Uterus (tissue), 3 donors: ENCODE measurements at regions not wholly inside any gene's neighbourhood (a gene's known extent, or its start where the extent isn't known, plus 50 kb on each side); places are given as distances from the start of the nearest gene placed in this dataset.

Source experiments
- DNase-seq, 2 donors: peaks; one replicate each; pipeline ENCODE4 v3.0.0-alpha.2; 2019 to 2020
- H3K27ac ChIP-seq, 2 donors: fragments of 200-600 bp; sonication (generic); 1 replicate in 1 of 2; 2 replicates in 1 of 2; pipeline ENCODE4 v1.5.1; 2016 to 2018
- H3K27me3 ChIP-seq, 2 donors: fragments of 200-600 bp; sonication (generic); one replicate each; pipeline ENCODE4 v1.5.1; 2018 to 2019; ENCODE audit warnings: control low read depth in 1 of 2
- H3K36me3 ChIP-seq, 2 donors: fragments of 200-600 bp; sonication (generic); one replicate each; pipeline ENCODE4 v1.5.1; 2019; ENCODE audit warnings: control low read depth in 1 of 2
- H3K4me1 ChIP-seq, 2 donors: fragments of 200-600 bp; sonication (generic); one replicate each; pipeline ENCODE4 v1.5.1; 2018 to 2019; ENCODE audit warnings: control low read depth in 1 of 2
- H3K4me3 ChIP-seq, 2 donors: fragments of 200-600 bp; sonication (generic); 1 replicate in 1 of 2; 2 replicates in 1 of 2; pipeline ENCODE4 v1.5.1; 2018 to 2019; ENCODE audit warnings: mild to moderate bottlenecking in 1 of 2
- H3K9me3 ChIP-seq, 2 donors: fragments of 200-600 bp; sonication (generic); one replicate each; pipeline ENCODE4 v1.5.1; 2019; ENCODE audit warnings: control low read depth in 1 of 2
- POLR2A ChIP-seq, 2 donors: fragments of 450-650 bp; IDR thresholded peaks; one replicate each; pipeline ENCODE4 v1.6.1; 2016; ENCODE audit warnings: antibody characterized with exemption in 2 of 2, mild to moderate bottlenecking in 1 of 2, moderate library complexity in 1 of 2
- intact Hi-C: fragments of 100-400 bp; cut with DNase I; formaldehyde crosslinking; loops from one replicate; pipeline ENCODE4 v1.15.1; 2023; ENCODE audit warnings: low total_unique reads
- TF ChIP-seq, protein P1 (sequence below), 4 experiments: fragments of 200-600 bp in 2 of 4; fragments of 450-650 bp in 2 of 4; sonication (generic) in 2 of 4; IDR thresholded peaks; one replicate each; pipeline ENCODE4 v1.5.1; 2016 to 2019; ENCODE audit warnings: antibody characterized with exemption in 4 of 4, mild to moderate bottlenecking in 2 of 4, moderate library complexity in 1 of 4
- donor health status: DM: yes; HTN: yes; CAD: no.

DNA sequence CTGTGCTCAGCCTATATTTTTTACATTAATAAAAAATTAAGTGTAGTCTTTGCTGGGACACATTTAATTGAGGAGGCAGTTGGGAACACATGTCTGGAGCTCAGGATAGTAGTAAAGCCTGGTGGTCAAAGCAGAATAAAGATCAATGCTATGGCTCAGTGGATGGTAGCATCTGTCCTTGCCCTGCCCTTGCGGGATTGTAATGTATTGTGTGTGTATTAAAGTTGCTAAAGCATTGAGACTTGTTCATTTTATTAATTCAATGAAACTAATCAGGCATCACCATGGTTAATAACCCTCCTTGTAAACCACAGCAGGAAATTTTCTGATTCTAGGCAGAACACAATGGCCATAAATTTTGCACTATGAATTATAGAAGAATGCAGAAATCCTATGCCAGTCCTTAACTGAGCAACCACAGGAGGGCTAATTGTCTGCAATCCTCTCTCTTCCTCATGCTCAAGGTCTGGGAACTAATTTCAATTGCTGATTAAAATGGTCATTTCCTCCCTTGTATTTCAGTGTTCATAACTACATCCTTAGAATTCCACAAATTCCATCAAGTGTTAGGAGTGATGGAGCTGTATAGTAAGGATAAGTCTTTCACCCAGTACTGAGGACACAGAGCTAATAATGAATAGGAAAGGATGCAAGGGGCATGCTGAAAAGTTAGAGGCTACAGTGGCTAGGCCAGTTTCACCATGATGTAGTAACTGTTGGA, 403.2 kb upstream of the DDI1 start:
- Histone ChIP-seq H3K9me3 (no peaks in the 10 kb centered on the region), H3K36me3 (no peaks in the 10 kb centered on the region), H3K27ac (no peak overlapping the region), H3K27me3 (no peaks in the 10 kb centered on the region), H3K4me1 (no peaks in the 10 kb centered on the region), H3K4me3 (no peak overlapping the region)
- no peak for DNase-seq
- intact Hi-C loops, result no loop called here
- TF ChIP-seq, protein P1, sequence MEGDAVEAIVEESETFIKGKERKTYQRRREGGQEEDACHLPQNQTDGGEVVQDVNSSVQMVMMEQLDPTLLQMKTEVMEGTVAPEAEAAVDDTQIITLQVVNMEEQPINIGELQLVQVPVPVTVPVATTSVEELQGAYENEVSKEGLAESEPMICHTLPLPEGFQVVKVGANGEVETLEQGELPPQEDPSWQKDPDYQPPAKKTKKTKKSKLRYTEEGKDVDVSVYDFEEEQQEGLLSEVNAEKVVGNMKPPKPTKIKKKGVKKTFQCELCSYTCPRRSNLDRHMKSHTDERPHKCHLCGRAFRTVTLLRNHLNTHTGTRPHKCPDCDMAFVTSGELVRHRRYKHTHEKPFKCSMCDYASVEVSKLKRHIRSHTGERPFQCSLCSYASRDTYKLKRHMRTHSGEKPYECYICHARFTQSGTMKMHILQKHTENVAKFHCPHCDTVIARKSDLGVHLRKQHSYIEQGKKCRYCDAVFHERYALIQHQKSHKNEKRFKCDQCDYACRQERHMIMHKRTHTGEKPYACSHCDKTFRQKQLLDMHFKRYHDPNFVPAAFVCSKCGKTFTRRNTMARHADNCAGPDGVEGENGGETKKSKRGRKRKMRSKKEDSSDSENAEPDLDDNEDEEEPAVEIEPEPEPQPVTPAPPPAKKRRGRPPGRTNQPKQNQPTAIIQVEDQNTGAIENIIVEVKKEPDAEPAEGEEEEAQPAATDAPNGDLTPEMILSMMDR (IDR thresholded peaks at IDR 0.05), result no peak
- no peak for TF ChIP-seq POLR2A (IDR thresholded peaks at IDR 0.05)

DNA sequence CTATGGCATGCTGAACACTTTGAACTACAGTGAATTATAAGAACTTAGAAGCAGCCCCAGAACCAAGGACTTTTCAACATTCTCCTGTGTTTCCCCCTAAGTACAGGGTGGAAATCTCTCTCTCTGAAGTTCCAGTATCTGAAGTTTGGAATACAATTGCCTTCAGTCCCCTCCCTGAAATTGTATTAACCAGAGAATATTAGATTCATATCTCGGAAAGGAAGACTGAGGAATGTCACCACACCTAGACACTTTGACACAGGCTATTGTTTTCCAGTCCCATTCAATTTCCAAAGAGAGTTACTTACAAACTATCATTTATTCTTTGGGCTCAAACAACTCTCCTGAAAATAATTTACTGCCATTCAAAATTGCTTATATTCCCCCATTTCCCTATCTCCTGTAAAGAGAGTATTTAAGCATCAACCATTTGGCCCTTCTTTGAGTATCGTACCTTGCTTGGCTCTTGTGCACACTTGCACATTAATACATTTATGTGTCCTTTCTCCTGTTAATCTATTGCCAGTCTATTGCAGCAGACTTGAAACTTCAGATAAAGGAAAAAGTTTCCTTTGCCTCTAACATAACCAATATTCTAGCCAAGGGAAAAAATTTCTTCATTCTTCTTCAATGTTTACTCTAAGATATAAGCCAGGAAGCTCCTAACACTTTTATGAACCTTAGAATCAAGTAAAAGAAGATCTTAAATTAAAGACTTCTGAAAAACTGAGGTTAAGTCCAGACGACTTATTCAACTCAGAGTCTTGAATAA, 402.4 kb upstream of the DDI1 start:
- Histone ChIP-seq H3K27ac (no peak overlapping the region), H3K36me3 (no peaks in the 10 kb centered on the region), H3K9me3 (no peaks in the 10 kb centered on the region), H3K4me3 (no peak overlapping the region), H3K4me1 (no peaks in the 10 kb centered on the region), H3K27me3 (no peaks in the 10 kb centered on the region)
- no peak for DNase-seq
- intact Hi-C loops, result no loop called here
- TF ChIP-seq, protein P1 (IDR thresholded peaks at IDR 0.05), result no peak

GRCh38 chr11:103636232-103636631, 400.2 kb upstream of the DDI1 start:
- no peaks in the 10 kb centered on the region for H3K36me3 ChIP-seq
- no peaks in the 10 kb centered on the region for H3K4me1 ChIP-seq
- no peaks in the 10 kb centered on the region for H3K27me3 ChIP-seq
- no peak overlapping the region for H3K4me3 ChIP-seq
- H3K9me3 ChIP-seq, result no peaks in the 10 kb centered on the region
- no peak overlapping the region for H3K27ac ChIP-seq
- no peak for TF ChIP-seq POLR2A (IDR thresholded peaks at IDR 0.05)
- no peak for DNase-seq
- intact Hi-C loops, result no loop called here

- H3K27me3 ChIP-seq, result no peaks in the 10 kb centered on the region
- TF ChIP-seq, protein P1 (IDR thresholded peaks at IDR 0.05), result no peak
- TF ChIP-seq POLR2A (IDR thresholded peaks at IDR 0.05), result no peak
- DNase-seq, result no peak
- H3K4me3 ChIP-seq, result no peak overlapping the region
- intact Hi-C loops, result no loop called here
- H3K9me3 ChIP-seq, result no peaks in the 10 kb centered on the region
- H3K36me3 ChIP-seq, result no peaks in the 10 kb centered on the region
- no peak overlapping the region for H3K27ac ChIP-seq
- no peaks in the 10 kb centered on the region for H3K4me1 ChIP-seq
These were observed 399.1 kb upstream of the DDI1 start for GRCh38 chr11:103637295-103637694.

- Histone ChIP-seq H3K27ac (no peak overlapping the region), H3K36me3 (no peaks in the 10 kb centered on the region), H3K9me3 (no peaks in the 10 kb centered on the region), H3K4me1 (no peaks in the 10 kb centered on the region), H3K4me3 (no peak overlapping the region), H3K27me3 (no peaks in the 10 kb centered on the region)
- TF ChIP-seq, protein P1 (IDR thresholded peaks at IDR 0.05), result no peak
- TF ChIP-seq POLR2A (IDR thresholded peaks at IDR 0.05), result no peak
- DNase-seq, result no peak
- intact Hi-C loops, result no loop called here
These were observed 398.6 kb upstream of the DDI1 start for GRCh38 chr11:103637831-103638230.
